ENCODE measurements at regions not wholly inside any gene's neighbourhood (a gene's known extent, or its start where the extent isn't known, plus 50 kb on each side); places are given as distances from the start of the nearest gene placed in this dataset.

DNA sequence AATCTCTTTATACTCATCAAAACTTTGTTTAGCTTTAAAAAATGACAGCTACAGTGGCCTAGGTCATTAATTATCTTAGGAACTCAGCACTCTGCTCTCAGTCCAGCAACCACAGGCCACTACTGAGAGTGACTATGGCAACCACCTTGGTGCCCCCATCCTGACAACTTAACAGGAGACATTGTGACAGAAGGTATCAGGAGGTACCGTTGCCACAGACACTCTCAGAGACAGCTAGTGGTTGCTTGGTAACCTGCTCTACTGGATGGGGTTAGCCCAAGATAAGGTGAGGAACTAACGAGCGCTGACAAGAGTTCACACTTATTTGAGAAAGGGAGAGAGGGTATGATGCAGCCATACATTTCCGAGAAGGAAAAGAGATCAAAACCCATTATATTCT is 76.1 kb upstream of the TFAP2D start:
- no peaks in the 10 kb centered on the region for H3K4me1 ChIP-seq
- no peaks in the 10 kb centered on the region for H3K27me3 ChIP-seq (replicated peaks; ENCODE audit: control insufficient read depth, insufficient read depth, low read length)
- H3K27me3 Mint-ChIP-seq (ENCODE audit: insufficient read depth, unreplicated experiment), result no peaks in the 10 kb centered on the region
- no peaks in the 10 kb centered on the region for H3K36me3 ChIP-seq (ENCODE audit: control insufficient read depth, insufficient read depth, low read length)
- no peaks in the 10 kb centered on the region for H3K9me3 ChIP-seq
- DNase-seq, result no peak
- intact Hi-C loops (cut with micrococcal nuclease; ENCODE audit: unreplicated experiment), result no loop called here
- no peaks in the 10 kb centered on the region for H3K9me3 Mint-ChIP-seq (ENCODE audit: unreplicated experiment)
- TF ChIP-seq, protein P1, sequence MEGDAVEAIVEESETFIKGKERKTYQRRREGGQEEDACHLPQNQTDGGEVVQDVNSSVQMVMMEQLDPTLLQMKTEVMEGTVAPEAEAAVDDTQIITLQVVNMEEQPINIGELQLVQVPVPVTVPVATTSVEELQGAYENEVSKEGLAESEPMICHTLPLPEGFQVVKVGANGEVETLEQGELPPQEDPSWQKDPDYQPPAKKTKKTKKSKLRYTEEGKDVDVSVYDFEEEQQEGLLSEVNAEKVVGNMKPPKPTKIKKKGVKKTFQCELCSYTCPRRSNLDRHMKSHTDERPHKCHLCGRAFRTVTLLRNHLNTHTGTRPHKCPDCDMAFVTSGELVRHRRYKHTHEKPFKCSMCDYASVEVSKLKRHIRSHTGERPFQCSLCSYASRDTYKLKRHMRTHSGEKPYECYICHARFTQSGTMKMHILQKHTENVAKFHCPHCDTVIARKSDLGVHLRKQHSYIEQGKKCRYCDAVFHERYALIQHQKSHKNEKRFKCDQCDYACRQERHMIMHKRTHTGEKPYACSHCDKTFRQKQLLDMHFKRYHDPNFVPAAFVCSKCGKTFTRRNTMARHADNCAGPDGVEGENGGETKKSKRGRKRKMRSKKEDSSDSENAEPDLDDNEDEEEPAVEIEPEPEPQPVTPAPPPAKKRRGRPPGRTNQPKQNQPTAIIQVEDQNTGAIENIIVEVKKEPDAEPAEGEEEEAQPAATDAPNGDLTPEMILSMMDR (IDR thresholded peaks at IDR 0.05; ENCODE audit: insufficient read depth in 1 of 2, low read depth in 1 of 2, low read length in 1 of 2, severe bottlenecking in 1 of 2, unreplicated experiment in 1 of 2), result no peak
- H3K4me1 Mint-ChIP-seq (ENCODE audit: low read depth, unreplicated experiment), result no peaks in the 10 kb centered on the region
- POLR2A ChIA-PET, result no interaction called here
- no peak overlapping the region for H3K4me3 ChIP-seq (ENCODE audit: low read depth, low read length)
- H3K36me3 Mint-ChIP-seq (ENCODE audit: insufficient read depth, unreplicated experiment), result no peaks in the 10 kb centered on the region
- BruUV-seq (replicated peaks), result no TSS peak
- no peak overlapping the region for H3K4me3 Mint-ChIP-seq (ENCODE audit: unreplicated experiment)
- CTCF ChIA-PET, result no interaction called here
- H3K27ac Mint-ChIP-seq (ENCODE audit: unreplicated experiment), result no peak overlapping the region

DNA sequence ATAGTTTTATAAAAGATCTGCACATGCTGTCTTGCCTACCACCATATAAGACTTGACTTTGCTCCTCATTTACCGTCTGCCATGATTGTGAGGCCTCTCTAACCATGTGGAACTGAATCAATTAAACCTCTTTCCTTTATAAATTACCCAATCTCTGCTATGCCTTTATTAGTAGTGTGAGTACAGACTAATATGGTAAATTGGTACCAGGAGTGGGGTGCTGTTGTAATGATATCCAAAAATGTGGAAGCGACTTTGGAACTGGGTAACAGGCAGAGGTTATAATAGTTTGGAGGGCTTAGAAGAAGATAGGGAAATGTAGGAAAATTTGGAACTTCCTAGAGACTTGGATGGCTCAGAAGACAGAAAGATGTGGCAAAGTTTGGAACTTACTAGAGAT is 64.2 kb upstream of the TFAP2D start:
- BruUV-seq (replicated peaks), result no TSS peak
- H3K4me3 Mint-ChIP-seq (ENCODE audit: unreplicated experiment), result no peak overlapping the region
- no peaks in the 10 kb centered on the region for H3K27me3 ChIP-seq (replicated peaks; ENCODE audit: control insufficient read depth, insufficient read depth, low read length)
- H3K9me3 Mint-ChIP-seq (ENCODE audit: unreplicated experiment), result no peaks in the 10 kb centered on the region
- no peak overlapping the region for H3K27ac Mint-ChIP-seq (ENCODE audit: unreplicated experiment)
- TF ChIP-seq, protein P1 (IDR thresholded peaks at IDR 0.05; ENCODE audit: insufficient read depth in 1 of 2, low read depth in 1 of 2, low read length in 1 of 2, severe bottlenecking in 1 of 2, unreplicated experiment in 1 of 2), result no peak
- no peaks in the 10 kb centered on the region for H3K27me3 Mint-ChIP-seq (ENCODE audit: insufficient read depth, unreplicated experiment)
- intact Hi-C loops (cut with micrococcal nuclease; ENCODE audit: unreplicated experiment), result no loop called here
- H3K36me3 ChIP-seq (ENCODE audit: control insufficient read depth, insufficient read depth, low read length), result no peaks in the 10 kb centered on the region
- no peak overlapping the region for H3K4me3 ChIP-seq (ENCODE audit: low read depth, low read length)
- H3K36me3 Mint-ChIP-seq (ENCODE audit: insufficient read depth, unreplicated experiment), result no peaks in the 10 kb centered on the region
- no peak for DNase-seq
- ChIA-PET CTCF (no interaction called here), POLR2A (no interaction called here)
- H3K4me1 ChIP-seq, result no peaks in the 10 kb centered on the region
- peaks cover 5% of the 10 kb centered on the region; the same call in 1 of the 2 replicates for H3K9me3 ChIP-seq
- H3K4me1 Mint-ChIP-seq (ENCODE audit: low read depth, unreplicated experiment), result no peaks in the 10 kb centered on the region

DNA sequence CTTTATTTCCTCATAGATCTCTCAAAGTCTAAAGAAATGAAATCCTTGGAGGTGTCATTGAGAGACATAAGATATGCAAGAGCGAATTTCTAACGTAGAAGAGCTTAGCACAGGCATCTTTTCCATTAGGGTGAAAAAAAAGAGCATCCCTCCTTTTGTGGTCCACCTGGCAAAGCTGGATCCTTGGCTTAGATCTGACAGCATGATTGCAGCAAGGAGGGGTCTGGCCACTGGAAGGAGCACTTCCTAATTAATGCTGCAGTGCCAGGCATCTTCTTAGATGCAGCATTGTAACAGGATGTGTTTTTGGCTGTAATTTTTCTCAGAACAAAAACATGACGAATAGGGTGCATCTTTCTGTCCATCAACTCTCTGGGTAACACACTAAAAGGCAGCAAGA is 60.1 kb upstream of the TFAP2D start:
- Histone ChIP-seq H3K27me3 (replicated peaks; ENCODE audit: control insufficient read depth, insufficient read depth, low read length) (no peaks in the 10 kb centered on the region), H3K4me1 (no peaks in the 10 kb centered on the region), H3K36me3 (ENCODE audit: control insufficient read depth, insufficient read depth, low read length) (no peaks in the 10 kb centered on the region), H3K9me3 (peaks cover 5% of the 10 kb centered on the region; the same call in 1 of the 2 replicates), H3K4me3 (ENCODE audit: low read depth, low read length) (no peak overlapping the region)
- TF ChIP-seq, protein P1 (IDR thresholded peaks at IDR 0.05; ENCODE audit: insufficient read depth in 1 of 2, low read depth in 1 of 2, low read length in 1 of 2, severe bottlenecking in 1 of 2, unreplicated experiment in 1 of 2), result no peak
- no peak overlapping the region for H3K27ac Mint-ChIP-seq (ENCODE audit: unreplicated experiment)
- CTCF ChIA-PET, result no interaction called here
- POLR2A ChIA-PET, result no interaction called here
- no TSS peak for BruUV-seq (replicated peaks)
- DNase-seq, result no peak
- H3K36me3 Mint-ChIP-seq (ENCODE audit: insufficient read depth, unreplicated experiment), result no peaks in the 10 kb centered on the region
- no peak overlapping the region for H3K4me3 Mint-ChIP-seq (ENCODE audit: unreplicated experiment)
- intact Hi-C loops (cut with micrococcal nuclease; ENCODE audit: unreplicated experiment), result no loop called here
- H3K4me1 Mint-ChIP-seq (ENCODE audit: low read depth, unreplicated experiment), result no peaks in the 10 kb centered on the region
- H3K27me3 Mint-ChIP-seq (ENCODE audit: insufficient read depth, unreplicated experiment), result no peaks in the 10 kb centered on the region
- no peaks in the 10 kb centered on the region for H3K9me3 Mint-ChIP-seq (ENCODE audit: unreplicated experiment)
